ENCODE measurements at regions not wholly inside any gene's neighbourhood (a gene's known extent, or its start where the extent isn't known, plus 50 kb on each side); places are given as distances from the start of the nearest gene placed in this dataset.

DNA sequence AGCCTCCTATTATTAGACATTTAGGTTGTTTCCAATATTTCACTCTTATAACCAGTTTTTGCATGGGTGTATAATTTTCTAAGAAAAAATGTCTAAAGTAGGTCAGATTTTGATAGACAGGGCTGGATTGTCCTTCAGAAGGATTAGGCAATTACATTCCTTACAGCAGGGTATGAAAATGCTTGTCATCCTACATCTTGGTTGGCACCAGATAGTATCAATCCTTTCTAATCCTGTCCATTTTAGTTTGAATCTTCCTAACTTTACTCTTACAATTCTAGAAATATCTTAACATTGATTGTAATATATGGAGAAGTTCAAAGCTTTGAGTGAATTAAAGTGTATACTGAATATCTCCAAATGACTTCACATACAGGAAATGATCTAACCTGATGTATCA is 63.0 kb upstream of the ZBED5 start:
- no peak for ATAC-seq (ENCODE audit: poor library complexity)

DNA sequence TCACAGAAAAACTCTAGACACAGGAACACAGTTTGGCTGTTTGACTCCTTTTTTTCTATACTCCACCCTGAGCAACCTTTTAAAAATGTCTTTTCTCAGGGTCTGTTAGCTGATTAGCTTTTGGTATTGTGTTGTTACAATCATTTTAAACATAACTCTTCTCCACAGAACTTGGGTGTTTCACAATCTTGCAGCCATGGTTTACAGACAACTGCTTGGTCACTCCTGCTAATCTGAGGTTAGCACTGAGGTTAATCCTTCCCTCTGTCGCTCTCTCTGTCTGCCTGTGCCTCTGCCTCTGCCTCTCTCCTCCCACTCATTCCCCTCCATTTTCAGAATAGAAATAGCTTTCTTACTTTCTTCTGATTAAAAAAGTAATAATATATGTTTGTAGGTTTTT is 62.4 kb upstream of the ZBED5 start:
- Mint-ChIP-seq H3K9me3 (peaks cover 8% of the 10 kb centered on the region), H3K36me3 (ENCODE audit: low read depth) (no peaks in the 10 kb centered on the region), H3K27me3 (peaks cover 3% of the 10 kb centered on the region), H3K27ac (no peak overlapping the region), H3K4me3 (no peak overlapping the region), H3K4me1 (ENCODE audit: low read depth) (no peaks in the 10 kb centered on the region)
- CTCF ChIA-PET: interaction anchor here (2.2 kb wide), 1 partner anchor 42 kb away, joined by 6 read pairs; no protein-coding TSS in a partner anchor
- ATAC-seq (ENCODE audit: poor library complexity) (no peak), DNase-seq (no peak)
- TF ChIP-seq, protein P1, sequence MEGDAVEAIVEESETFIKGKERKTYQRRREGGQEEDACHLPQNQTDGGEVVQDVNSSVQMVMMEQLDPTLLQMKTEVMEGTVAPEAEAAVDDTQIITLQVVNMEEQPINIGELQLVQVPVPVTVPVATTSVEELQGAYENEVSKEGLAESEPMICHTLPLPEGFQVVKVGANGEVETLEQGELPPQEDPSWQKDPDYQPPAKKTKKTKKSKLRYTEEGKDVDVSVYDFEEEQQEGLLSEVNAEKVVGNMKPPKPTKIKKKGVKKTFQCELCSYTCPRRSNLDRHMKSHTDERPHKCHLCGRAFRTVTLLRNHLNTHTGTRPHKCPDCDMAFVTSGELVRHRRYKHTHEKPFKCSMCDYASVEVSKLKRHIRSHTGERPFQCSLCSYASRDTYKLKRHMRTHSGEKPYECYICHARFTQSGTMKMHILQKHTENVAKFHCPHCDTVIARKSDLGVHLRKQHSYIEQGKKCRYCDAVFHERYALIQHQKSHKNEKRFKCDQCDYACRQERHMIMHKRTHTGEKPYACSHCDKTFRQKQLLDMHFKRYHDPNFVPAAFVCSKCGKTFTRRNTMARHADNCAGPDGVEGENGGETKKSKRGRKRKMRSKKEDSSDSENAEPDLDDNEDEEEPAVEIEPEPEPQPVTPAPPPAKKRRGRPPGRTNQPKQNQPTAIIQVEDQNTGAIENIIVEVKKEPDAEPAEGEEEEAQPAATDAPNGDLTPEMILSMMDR (IDR thresholded peaks at IDR 0.05): no peak
- no peak overlapping the region for H3K27ac ChIP-seq (ENCODE audit: low read depth in 1 of 2, low read length in 2 of 2)
- peaks cover 0 to 8% of the 10 kb centered on the region in 2 experiments for H3K9me3 ChIP-seq (ENCODE audit: control insufficient read depth in 1 of 2, insufficient read depth in 1 of 2, low read length in 2 of 2)
- H3K27me3 ChIP-seq (ENCODE audit: control insufficient read depth in 1 of 2, insufficient read depth in 2 of 2, low read length in 2 of 2): no peaks in the 10 kb centered on the region
- POLR2A ChIA-PET: no interaction called here
- H3K4me3 ChIP-seq (ENCODE audit: low read length): no peak overlapping the region
- no peaks in the 10 kb centered on the region for H3K4me1 ChIP-seq (ENCODE audit: insufficient read depth, low read length)
- H3K36me3 ChIP-seq (ENCODE audit: insufficient read depth, low read length): no peaks in the 10 kb centered on the region
- intact Hi-C loops (cut with DNase I, micrococcal nuclease): no loop called here

More for the DNA sequence above, 63.0 kb upstream of the ZBED5 start:
- intact Hi-C loops (cut with DNase I, micrococcal nuclease): no loop called here
- H3K27ac ChIP-seq (ENCODE audit: low read depth in 1 of 2, low read length in 2 of 2): no peak overlapping the region
- ChIA-PET CTCF (interaction anchor here (2.2 kb wide), 1 partner anchor 42 kb away, joined by 6 read pairs; no protein-coding TSS in a partner anchor), POLR2A (no interaction called here)
- TF ChIP-seq, protein P1 (IDR thresholded peaks at IDR 0.05): no peak
- no peak for DNase-seq
- no peaks in the 10 kb centered on the region for H3K27me3 ChIP-seq (ENCODE audit: control insufficient read depth in 1 of 2, insufficient read depth in 2 of 2, low read length in 2 of 2)
- H3K4me3 ChIP-seq (ENCODE audit: low read length): no peak overlapping the region
- peaks cover 0 to 8% of the 10 kb centered on the region in 2 experiments for H3K9me3 ChIP-seq (ENCODE audit: control insufficient read depth in 1 of 2, insufficient read depth in 1 of 2, low read length in 2 of 2)
- peaks cover 3% of the 10 kb centered on the region for H3K27me3 Mint-ChIP-seq
- H3K4me1 ChIP-seq (ENCODE audit: insufficient read depth, low read length): no peaks in the 10 kb centered on the region
- no peaks in the 10 kb centered on the region for H3K4me1 Mint-ChIP-seq (ENCODE audit: low read depth)
- no peak overlapping the region for H3K4me3 Mint-ChIP-seq
- no peaks in the 10 kb centered on the region for H3K36me3 ChIP-seq (ENCODE audit: insufficient read depth, low read length)
- H3K36me3 Mint-ChIP-seq (ENCODE audit: low read depth): no peaks in the 10 kb centered on the region
- no peak overlapping the region for H3K27ac Mint-ChIP-seq
- H3K9me3 Mint-ChIP-seq: peaks cover 8% of the 10 kb centered on the region

DNA sequence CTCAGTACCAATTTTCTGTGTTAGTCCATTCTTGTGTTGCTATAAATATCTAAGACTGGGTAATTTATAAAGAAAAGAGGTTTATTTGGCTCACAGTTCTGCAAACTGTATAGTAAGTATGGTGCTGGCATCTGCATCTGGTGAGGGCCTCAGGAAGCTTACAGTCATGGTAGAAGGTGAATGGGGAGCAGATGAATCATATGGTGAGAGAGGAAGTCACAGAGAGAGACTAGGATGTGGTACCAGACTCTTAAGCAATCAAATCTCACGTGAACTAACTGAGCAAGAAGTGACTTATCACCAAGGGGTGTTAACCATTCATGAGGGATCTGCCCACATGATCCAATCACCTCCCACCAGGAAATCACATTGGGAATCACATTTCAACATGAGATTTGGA is 60.8 kb upstream of the ZBED5 start:
- peak in 2 of 14 experiments; percentile 39 to 57 for DNase-seq
- ChIA-PET POLR2A (no interaction called here), CTCF (no interaction called here)
- H3K9me3 Mint-ChIP-seq: peaks cover 8% of the 10 kb centered on the region
- no peaks in the 10 kb centered on the region for H3K36me3 Mint-ChIP-seq (ENCODE audit: low read depth)
- intact Hi-C loops (cut with DNase I, micrococcal nuclease): no loop called here
- H3K4me1 Mint-ChIP-seq (ENCODE audit: low read depth): no peaks in the 10 kb centered on the region
- Histone ChIP-seq H3K9me3 (ENCODE audit: control insufficient read depth in 1 of 2, insufficient read depth in 1 of 2, low read length in 2 of 2) (peaks cover 0 to 8% of the 10 kb centered on the region in 2 experiments), H3K27me3 (ENCODE audit: control insufficient read depth in 1 of 2, insufficient read depth in 2 of 2, low read length in 2 of 2) (no peaks in the 10 kb centered on the region), H3K27ac (ENCODE audit: low read depth in 1 of 2, low read length in 2 of 2) (no peak overlapping the region), H3K4me3 (ENCODE audit: low read length) (no peak overlapping the region), H3K4me1 (ENCODE audit: insufficient read depth, low read length) (no peaks in the 10 kb centered on the region), H3K36me3 (ENCODE audit: insufficient read depth, low read length) (no peaks in the 10 kb centered on the region)
- TF ChIP-seq, protein P1 (IDR thresholded peaks at IDR 0.05): no peak
- no peak overlapping the region for H3K27ac Mint-ChIP-seq
- ATAC-seq (ENCODE audit: poor library complexity): no peak
- H3K4me3 Mint-ChIP-seq: no peak overlapping the region
- H3K27me3 Mint-ChIP-seq: peaks cover 3% of the 10 kb centered on the region
